C1 segment of cervical spinal cord (tissue), 14 donors: ENCODE measurements at regions not wholly inside any gene's neighbourhood (a gene's known extent, or its start where the extent isn't known, plus 50 kb on each side); places are given as distances from the start of the nearest gene placed in this dataset.

Experiments used
- DNase-seq, 14 donors: peaks; one replicate each; lab custom pipeline; 2025; lab: John Stamatoyannopoulos, UW

- DNase-seq: no peak
Measured at GRCh38 chr1:185368913-185369491, 52.0 kb upstream of the IVNS1ABP start.

GRCh38 chr1:185368313-185368855 lies 51.3 kb upstream of the IVNS1ABP start:
- DNase-seq: no peak

GRCh38 chr1:185367218-185367617 lies 50.2 kb upstream of the IVNS1ABP start:
- no peak for DNase-seq
